Small intestine (tissue), 7 donors: ENCODE measurements at regions not wholly inside any gene's neighbourhood (a gene's known extent, or its start where the extent isn't known, plus 50 kb on each side); places are given as distances from the start of the nearest gene placed in this dataset.

Experiments
- DNase-seq, 2 donors: peaks; one replicate each; pipeline versions ENCODE4 v3.0.0 to v3.0.0-alpha.2; 2013
- FAIRE-seq: peaks from 2 replicates; lab custom pipeline; 2012; peaks lifted over from hg19 to GRCh38; lab: Jason Lieb, UNC
- H3K27ac ChIP-seq, 3 donors: one replicate each; pipeline ENCODE4 v1.5.1; 2013; ENCODE audit warnings: low read length in 2 of 3, mild to moderate bottlenecking in 2 of 3, control low read depth in 1 of 3, inconsistent platforms in 1 of 3, low read depth in 1 of 3, moderate library complexity in 1 of 3
- H3K27me3 ChIP-seq, 3 donors: one replicate each; pipeline ENCODE4 v1.6.1; 2013; ENCODE audit warnings: low read length in 3 of 3, inconsistent platforms in 1 of 3; ENCODE audit not compliant: control insufficient read depth in 3 of 3, insufficient read depth in 3 of 3
- H3K36me3 ChIP-seq, 3 donors: one replicate each; pipeline ENCODE4 v1.6.1; 2013; ENCODE audit warnings: low read length in 3 of 3, inconsistent platforms in 1 of 3, low read depth in 1 of 3, mild to moderate bottlenecking in 1 of 3, moderate library complexity in 1 of 3; ENCODE audit not compliant: control insufficient read depth in 3 of 3, insufficient read depth in 2 of 3
- H3K4me1 ChIP-seq, 3 donors: one replicate each; pipeline ENCODE4 v1.6.1; 2013; ENCODE audit warnings: low read length in 2 of 3, inconsistent platforms in 1 of 3, low read depth in 1 of 3, mild to moderate bottlenecking in 1 of 3, moderate library complexity in 1 of 3; ENCODE audit not compliant: control insufficient read depth in 3 of 3, insufficient read depth in 2 of 3
- H3K4me3 ChIP-seq, 3 donors: one replicate each; pipeline ENCODE4 v1.5.1; 2013; ENCODE audit warnings: low read length in 3 of 3, control low read depth in 1 of 3, inconsistent platforms in 1 of 3, low read depth in 1 of 3, mild to moderate bottlenecking in 1 of 3, moderate library complexity in 1 of 3
- H3K9me3 ChIP-seq, 2 donors: one replicate each; pipeline ENCODE4 v1.6.1; 2013; ENCODE audit warnings: low read depth in 1 of 2, low read length in 1 of 2; ENCODE audit not compliant: control insufficient read depth in 2 of 2, insufficient read depth in 1 of 2
- WGBS, 3 donors: extraction: QIAGEN DNeasy Blood & Tissue Kit; methylation state at CpG; one replicate each; pipeline ENCODE4 v1.1.7; 2013; 5-methylcytosine and 5-hydroxymethylcytosine counted together
- donor health status: healthy with polysubstance abuse.
- donor health status: control.
- donor health status: control.
- donor health status: Bipolar disorder and iron deficiency.
- donor health status: healthy.

DNA sequence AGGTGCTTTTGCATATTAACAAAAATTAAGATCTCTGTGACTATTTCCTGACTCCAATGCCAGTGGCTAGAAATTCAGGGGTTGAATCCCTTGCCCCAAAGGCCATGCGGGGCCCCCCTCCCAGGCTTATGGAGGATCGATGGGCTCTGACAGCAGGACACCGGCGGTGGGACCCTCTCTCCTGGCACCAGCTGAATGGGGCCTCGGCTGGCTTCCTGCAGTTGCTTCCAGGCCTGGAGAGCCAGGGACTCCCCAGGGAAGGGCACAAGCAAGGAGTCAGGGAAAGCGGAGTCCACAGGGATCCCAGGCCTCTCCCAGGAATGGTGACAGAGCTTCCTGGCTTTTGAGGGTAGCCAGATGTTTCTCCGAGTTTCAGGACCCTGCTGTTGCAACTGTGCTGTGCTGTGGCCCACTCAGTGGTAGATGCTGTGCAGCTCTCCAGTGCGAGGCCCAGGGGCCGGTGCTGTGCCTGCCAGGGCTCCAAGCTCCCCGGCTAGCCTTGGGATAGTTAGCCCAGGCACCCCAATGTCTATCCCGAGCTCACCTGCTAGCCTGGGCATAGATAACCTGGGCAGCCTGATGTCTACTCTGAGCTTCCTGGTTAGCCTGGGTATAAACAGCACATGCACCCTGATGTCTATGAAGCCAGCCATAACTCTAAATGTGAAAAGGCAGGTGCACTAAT lies 372.6 kb downstream of the SHANK2 start:
- no peak for FAIRE-seq
- Histone ChIP-seq H3K4me1 (no peaks in the 10 kb centered on the region), H3K27me3 (no peaks in the 10 kb centered on the region), H3K36me3 (peaks cover 0 to 13% (median 0%) of the 10 kb centered on the region in 3 donors), H3K4me3 (no peak overlapping the region), H3K27ac (no peak overlapping the region), H3K9me3 (no peaks in the 10 kb centered on the region)
- WGBS, 3 donors, result 77 to 93% (median 84%) methylated on average over 11 of the region's 11 CpGs
- no peak for DNase-seq

DNA sequence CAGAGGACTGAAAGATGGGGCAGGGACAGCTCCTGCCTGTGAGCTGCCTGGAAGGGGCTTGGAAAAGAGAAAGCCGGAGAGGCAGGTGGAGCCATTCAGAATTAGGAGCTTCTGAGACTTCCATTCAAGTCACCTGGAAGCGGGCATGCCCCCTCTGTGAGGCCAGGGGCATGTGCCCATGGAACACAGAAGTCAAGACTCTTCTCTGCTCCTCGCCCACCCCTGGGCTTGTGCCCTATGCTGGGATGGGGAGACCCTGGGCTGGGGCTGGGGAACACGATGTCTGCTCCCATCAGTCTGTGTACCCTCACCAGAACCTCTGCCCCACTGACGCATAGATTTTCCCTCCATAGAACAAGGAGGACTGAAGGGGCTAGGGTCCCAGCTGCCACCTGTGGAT lies 372.0 kb downstream of the SHANK2 start:
- no peaks in the 10 kb centered on the region for H3K4me1 ChIP-seq
- FAIRE-seq (no peak), DNase-seq (no peak)
- peaks cover 0 to 14% (median 0%) of the 10 kb centered on the region in 3 donors for H3K36me3 ChIP-seq
- no peak overlapping the region for H3K27ac ChIP-seq
- no peaks in the 10 kb centered on the region for H3K27me3 ChIP-seq
- H3K9me3 ChIP-seq, result no peaks in the 10 kb centered on the region
- whole genome bisulfite sequencing, 3 donors, result 80 to 91% (median 90%) methylated on average over 5 of the region's 5 CpGs
- H3K4me3 ChIP-seq, result no peak overlapping the region

DNA sequence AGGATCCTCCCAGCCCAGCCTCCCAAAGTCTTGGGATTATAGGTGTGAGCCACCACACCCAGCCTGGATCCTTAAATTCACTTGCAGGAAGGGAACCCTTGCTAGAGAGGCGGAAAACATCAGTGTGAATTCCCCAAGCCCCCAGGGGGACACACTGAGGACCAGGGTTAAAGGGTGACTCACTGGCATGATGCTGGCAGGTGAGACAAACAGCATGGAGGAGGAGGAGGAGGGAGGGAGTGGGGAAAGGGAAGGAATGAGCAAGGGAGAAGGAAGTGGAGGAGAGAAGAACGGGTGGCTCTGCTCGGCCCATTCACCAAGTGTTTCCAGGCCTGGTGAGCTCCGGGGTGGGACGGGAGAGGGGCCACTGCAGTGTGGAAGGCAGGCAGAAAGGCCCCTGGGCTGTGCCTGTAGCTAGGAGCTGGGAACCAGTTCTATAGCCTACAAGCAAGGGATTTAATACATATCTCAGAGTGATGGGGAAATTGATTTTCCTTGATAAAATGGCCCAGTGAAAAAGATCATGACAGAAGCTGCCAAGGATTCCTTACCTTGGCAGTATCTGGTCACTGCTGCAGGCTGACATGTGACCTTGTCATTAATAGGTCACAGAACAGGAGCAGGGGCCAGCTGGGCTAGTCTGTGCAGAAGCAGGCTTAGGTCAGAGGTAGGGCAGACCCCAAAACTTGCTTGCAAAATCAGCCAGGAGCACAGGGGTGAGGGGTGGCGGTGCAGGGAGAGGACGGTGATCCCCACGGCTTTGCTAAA lies 370.2 kb downstream of the SHANK2 start:
- FAIRE-seq (no peak), DNase-seq (no peak)
- Histone ChIP-seq H3K4me1 (no peaks in the 10 kb centered on the region), H3K36me3 (peaks cover 0 to 19% (median 0%) of the 10 kb centered on the region in 3 donors), H3K9me3 (no peaks in the 10 kb centered on the region), H3K4me3 (no peak overlapping the region), H3K27ac (no peak overlapping the region), H3K27me3 (no peaks in the 10 kb centered on the region)
- WGBS, 3 donors, result 80 to 91% (median 83%) methylated on average over 8 of the region's 8 CpGs

DNA sequence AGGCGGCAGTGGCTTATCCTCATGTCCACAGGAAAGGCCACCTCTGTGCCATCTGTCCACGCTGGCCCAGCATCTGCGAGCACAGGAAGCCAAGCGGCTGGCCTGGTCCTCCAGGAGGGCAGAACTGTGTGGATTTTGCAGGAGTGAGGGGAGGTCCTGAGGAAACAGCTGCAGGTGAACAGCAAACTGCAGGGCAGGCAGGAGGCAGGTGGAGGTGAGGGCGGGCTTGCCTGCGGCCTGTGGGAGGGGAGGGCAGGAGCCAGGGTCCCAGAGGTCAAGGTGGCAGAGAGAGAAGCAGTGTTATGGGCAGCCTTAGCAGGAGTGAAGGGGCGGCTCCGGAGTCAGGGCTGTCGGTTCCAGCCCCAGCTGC lies 369.7 kb downstream of the SHANK2 start:
- FAIRE-seq (no peak), DNase-seq (no peak)
- Histone ChIP-seq H3K4me1 (no peaks in the 10 kb centered on the region), H3K27me3 (no peaks in the 10 kb centered on the region), H3K36me3 (peaks cover 0 to 18% (median 0%) of the 10 kb centered on the region in 3 donors), H3K4me3 (no peak overlapping the region), H3K27ac (no peak overlapping the region), H3K9me3 (no peaks in the 10 kb centered on the region)
- 84 to 90% (median 86%) methylated on average over 6 to 9 of the region's 9 CpGs for WGBS, 3 donors

DNA sequence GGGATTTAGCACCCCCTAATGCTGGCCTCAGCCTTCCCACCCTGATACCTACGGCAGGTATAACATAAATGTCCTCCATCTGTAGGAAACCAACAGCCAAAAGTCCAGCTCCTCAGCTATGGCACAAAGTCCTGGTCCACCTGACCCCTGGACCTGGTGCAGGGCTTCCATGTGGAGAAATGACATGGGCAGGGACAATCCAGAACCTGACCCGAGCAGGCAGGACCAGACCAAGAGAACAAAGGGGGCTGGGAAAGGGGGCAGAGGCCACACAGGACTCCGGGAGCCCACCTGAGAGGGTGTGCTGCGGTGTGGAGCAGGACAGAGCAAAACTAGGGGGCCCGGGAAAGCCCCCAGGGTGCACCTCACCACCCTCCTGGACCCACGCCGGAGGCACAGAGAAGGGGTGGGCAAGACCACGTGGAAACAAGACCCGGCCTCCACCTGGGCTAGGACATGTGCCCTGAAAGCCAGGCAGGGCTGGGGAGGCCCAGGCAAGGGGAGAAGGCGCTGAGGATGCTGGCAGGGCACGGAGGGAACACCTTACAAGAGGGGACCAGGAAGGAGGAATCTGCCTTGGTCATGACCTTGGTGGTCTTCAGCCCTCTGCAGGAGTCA lies 368.9 kb downstream of the SHANK2 start:
- Histone ChIP-seq H3K36me3 (peaks cover 0 to 22% (median 0%) of the 10 kb centered on the region in 3 donors), H3K4me3 (no peak overlapping the region), H3K4me1 (no peaks in the 10 kb centered on the region), H3K27ac (no peak overlapping the region), H3K9me3 (no peaks in the 10 kb centered on the region), H3K27me3 (no peaks in the 10 kb centered on the region)
- DNase-seq (no peak), FAIRE-seq (no peak)
- WGBS, 3 donors, result 80 to 95% (median 83%) methylated on average over 11 of the region's 11 CpGs

DNA sequence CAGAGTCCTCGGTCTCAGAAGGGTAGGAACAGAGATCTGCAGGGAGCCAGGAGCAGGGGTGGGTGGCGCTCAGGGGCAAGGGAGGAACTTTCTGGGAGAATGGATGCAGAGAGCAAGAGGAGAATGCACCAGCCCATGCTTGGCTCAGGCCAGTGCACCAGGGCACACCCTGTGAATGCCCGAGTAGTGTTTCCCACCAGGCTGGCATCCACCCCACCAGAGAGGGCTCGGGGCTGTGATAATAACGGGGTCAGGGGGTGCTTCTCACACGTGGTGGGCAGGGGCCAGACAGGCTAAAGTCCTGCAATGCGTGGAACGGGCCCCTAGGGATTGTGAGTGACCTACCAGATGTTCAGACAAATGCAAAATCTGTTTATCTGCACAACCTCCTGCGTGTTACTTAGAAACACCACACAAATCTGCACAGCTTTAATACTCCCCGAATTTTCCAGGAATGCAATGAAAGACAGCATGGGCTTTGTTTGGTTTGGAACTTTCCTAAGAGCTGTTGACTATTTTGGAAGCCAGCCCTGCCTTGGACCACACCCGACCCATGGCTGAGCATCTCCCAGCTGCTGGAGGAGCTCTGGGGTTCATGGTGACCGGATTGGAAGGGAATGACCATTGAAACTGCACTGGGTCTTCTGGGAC lies 368.3 kb downstream of the SHANK2 start:
- peaks cover 0 to 26% (median 0%) of the 10 kb centered on the region in 3 donors for H3K36me3 ChIP-seq
- H3K4me1 ChIP-seq, result no peaks in the 10 kb centered on the region
- no peak for DNase-seq
- H3K9me3 ChIP-seq, result no peaks in the 10 kb centered on the region
- WGBS, 3 donors, result 62 to 80% (median 68%) methylated on average over 12 of the region's 12 CpGs
- no peak overlapping the region for H3K4me3 ChIP-seq
- no peak overlapping the region for H3K27ac ChIP-seq
- no peaks in the 10 kb centered on the region for H3K27me3 ChIP-seq
- FAIRE-seq, result no peak

DNA sequence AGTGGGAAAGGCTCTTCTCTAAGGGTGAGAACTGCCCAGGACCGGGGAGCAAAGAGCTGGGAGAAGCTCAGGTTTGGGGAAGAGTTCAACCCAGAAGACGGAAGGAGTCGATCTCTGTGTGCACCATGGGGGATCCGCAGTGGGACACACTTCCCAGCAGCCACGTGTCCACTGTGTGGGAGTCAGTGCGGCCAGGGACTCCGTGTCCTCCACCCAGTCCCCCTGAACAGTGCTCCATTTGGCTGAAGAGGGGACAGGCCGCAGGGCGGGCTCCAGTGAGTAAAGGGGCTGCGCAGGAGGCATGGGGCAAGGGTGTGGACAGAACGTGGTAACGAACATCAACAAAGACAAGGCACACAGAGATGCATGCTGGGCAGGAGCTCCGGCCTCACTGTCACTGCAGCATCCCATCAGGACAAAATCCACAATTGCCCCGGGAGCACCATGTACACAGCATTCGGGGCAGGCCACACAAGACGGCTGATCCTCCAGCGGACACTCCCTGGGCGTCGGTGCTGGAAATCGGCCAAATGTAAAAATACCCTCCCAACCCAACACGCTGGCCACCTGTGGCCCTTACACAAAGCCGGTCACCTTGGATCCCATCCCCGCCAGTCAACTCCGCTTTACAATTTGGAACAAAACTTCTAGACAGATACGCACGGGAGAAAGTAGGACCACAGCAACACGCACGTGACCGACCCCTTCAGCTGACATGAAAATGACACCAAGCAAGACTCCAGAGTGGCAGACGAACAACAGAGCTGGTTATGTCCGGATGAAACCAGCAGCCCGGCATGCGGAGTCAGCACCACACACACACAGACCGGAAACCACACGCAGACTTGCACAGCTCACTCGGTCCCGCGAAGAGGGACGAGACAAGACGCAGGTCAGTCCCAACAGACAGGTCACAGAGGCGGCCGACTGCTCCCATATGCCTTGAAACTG lies 366.8 kb downstream of the SHANK2 start:
- Histone ChIP-seq H3K4me3 (no peak overlapping the region), H3K27me3 (no peaks in the 10 kb centered on the region), H3K4me1 (no peaks in the 10 kb centered on the region), H3K9me3 (no peaks in the 10 kb centered on the region), H3K27ac (no peak overlapping the region), H3K36me3 (peaks cover 0 to 32% (median 0%) of the 10 kb centered on the region in 3 donors)
- DNase-seq, result peak in 1 of 2 donors; percentile 18
- no peak for FAIRE-seq
- 72 to 87% (median 85%) methylated on average over 42 of the region's 42 CpGs for WGBS, 3 donors
